Liver (tissue), 8 donors: ENCODE measurements at regions not wholly inside any gene's neighbourhood (a gene's known extent, or its start where the extent isn't known, plus 50 kb on each side); places are given as distances from the start of the nearest gene placed in this dataset.

Experiments
- DNase-seq: peaks from one replicate; pipeline ENCODE4 v3.0.0-alpha.2; 2017; ENCODE audit warnings: low spot score
- H3K27ac ChIP-seq, 2 donors: one replicate each; pipeline ENCODE4 v1.7.0; 2013; ENCODE audit warnings: inconsistent platforms in 2 of 2, low read length in 2 of 2, control low read depth in 1 of 2, low read depth in 1 of 2, mild to moderate bottlenecking in 1 of 2
- H3K27me3 ChIP-seq, 4 donors: one replicate each; pipeline versions ENCODE4 v1.6.1 to v1.7.0; 2013; ENCODE audit warnings: low read length in 3 of 4, inconsistent platforms in 1 of 4, mild to moderate bottlenecking in 1 of 4, moderate library complexity in 1 of 4; ENCODE audit not compliant: control insufficient read depth in 4 of 4, insufficient read depth in 4 of 4
- H3K36me3 ChIP-seq, 4 donors: one replicate each; pipeline versions ENCODE4 v1.6.1 to v1.7.0; 2013; ENCODE audit warnings: low read length in 3 of 4, mild to moderate bottlenecking in 3 of 4, low read depth in 1 of 4, moderate library complexity in 1 of 4; ENCODE audit not compliant: control insufficient read depth in 4 of 4, insufficient read depth in 3 of 4
- H3K4me1 ChIP-seq, 4 donors: one replicate each; pipeline versions ENCODE4 v1.6.1 to v1.7.0; 2013; ENCODE audit warnings: low read length in 3 of 4, mild to moderate bottlenecking in 3 of 4, moderate library complexity in 1 of 4; ENCODE audit not compliant: control insufficient read depth in 4 of 4, insufficient read depth in 4 of 4
- H3K4me3 ChIP-seq, 3 donors: one replicate each; pipeline versions ENCODE4 v1.6.1 to v1.7.0; 2013; ENCODE audit warnings: low read length in 3 of 3, control low read depth in 1 of 3, low read depth in 1 of 3, mild to moderate bottlenecking in 1 of 3
- H3K9ac ChIP-seq, 2 donors: one replicate each; pipeline ENCODE4 v1.7.0; 2013; ENCODE audit warnings: low read length in 2 of 2, mild to moderate bottlenecking in 2 of 2, moderate library complexity in 2 of 2, control low read depth in 1 of 2, low read depth in 1 of 2
- H3K9me3 ChIP-seq, 4 donors: one replicate each; pipeline versions ENCODE4 v1.6.1 to v1.7.0; 2013; ENCODE audit warnings: low read length in 3 of 4; ENCODE audit not compliant: control insufficient read depth in 4 of 4
- ATF3 ChIP-seq: IDR thresholded peaks from 2 replicates; pipeline ENCODE4 v1.6.1; 2016; ENCODE audit warnings: antibody characterized with exemption
- CTCF ChIP-seq: fragments of 150-350 bp; IDR thresholded peaks from 2 replicates; pipeline ENCODE4 v1.5.1; 2017; ENCODE audit warnings: improper control_type of control experiment, low read depth, low read length; ENCODE audit not compliant: missing input control
- EGR1 ChIP-seq, 2 donors: IDR thresholded peaks; 2 replicates each; pipeline ENCODE4 v1.6.1; 2016 to 2018; ENCODE audit warnings: antibody characterized with exemption in 2 of 2, low read depth in 2 of 2
- FOXA1 ChIP-seq: IDR thresholded peaks from 2 replicates; pipeline ENCODE4 v1.6.1; 2016; ENCODE audit warnings: antibody characterized with exemption
- FOXA2 ChIP-seq: IDR thresholded peaks from 2 replicates; pipeline ENCODE4 v1.6.1; 2016; ENCODE audit warnings: antibody characterized with exemption
- GABPA ChIP-seq, 2 donors: IDR thresholded peaks in 1 of 2; conservative IDR thresholded peaks in 1 of 2; 2 replicates each; pipeline ENCODE4 v1.6.1; 2016; ENCODE audit warnings: antibody characterized with exemption in 2 of 2, mild to moderate bottlenecking in 1 of 2, moderate library complexity in 1 of 2
- HNF4A ChIP-seq, 2 donors: conservative IDR thresholded peaks; 2 replicates each; pipeline ENCODE4 v1.6.1; 2016; ENCODE audit warnings: antibody characterized with exemption in 2 of 2, mild to moderate bottlenecking in 2 of 2
- HNF4G ChIP-seq: IDR thresholded peaks from 2 replicates; pipeline ENCODE4 v1.6.1; 2016; ENCODE audit warnings: antibody characterized with exemption
- JUND ChIP-seq, 2 donors: IDR thresholded peaks; 2 replicates each; pipeline ENCODE4 v1.6.1; 2016; ENCODE audit warnings: antibody characterized with exemption in 2 of 2
- MAX ChIP-seq: IDR thresholded peaks from 2 replicates; pipeline ENCODE4 v1.6.1; 2016; ENCODE audit warnings: antibody characterized with exemption
- NR2F2 ChIP-seq: IDR thresholded peaks from 2 replicates; pipeline ENCODE4 v1.6.1; 2016; ENCODE audit warnings: antibody characterized with exemption
- RAD21 ChIP-seq, 2 donors: IDR thresholded peaks; 2 replicates each; pipeline ENCODE4 v1.6.1; 2016; ENCODE audit warnings: antibody characterized with exemption in 2 of 2, mild to moderate bottlenecking in 2 of 2
- REST ChIP-seq: IDR thresholded peaks from 2 replicates; pipeline ENCODE4 v1.6.1; 2016; ENCODE audit warnings: antibody characterized with exemption, mild to moderate bottlenecking
- RXRA ChIP-seq, 2 donors: IDR thresholded peaks; 2 replicates each; pipeline ENCODE4 v1.6.1; 2017 to 2018; ENCODE audit warnings: antibody characterized with exemption in 2 of 2, mild to moderate bottlenecking in 1 of 2
- SP1 ChIP-seq: IDR thresholded peaks from 2 replicates; pipeline ENCODE4 v1.6.1; 2018; ENCODE audit warnings: antibody characterized with exemption, mild to moderate bottlenecking
- TAF1 ChIP-seq: conservative IDR thresholded peaks from 2 replicates; pipeline ENCODE4 v1.6.1; 2016; ENCODE audit warnings: antibody characterized with exemption, mild to moderate bottlenecking
- YY1 ChIP-seq: IDR thresholded peaks from 2 replicates; pipeline ENCODE4 v1.6.1; 2016; ENCODE audit warnings: antibody characterized with exemption, mild to moderate bottlenecking
- WGBS: extraction: QIAGEN DNeasy Blood & Tissue Kit; methylation state at CpG from one replicate; pipeline ENCODE4 v1.1.7; 2013; 5-methylcytosine and 5-hydroxymethylcytosine counted together
- donor health status: healthy.
- donor health status: healthy.
- donor health status: healthy.
- donor health status: healthy.
- donor health status: healthy.

GRCh38 chr15:31261266-31262142, 65.1 kb upstream of the KLF13 start (continued):
- TF ChIP-seq CTCF = no peak
- no peak for TF ChIP-seq SP1

GRCh38 chr15:31262143-31262530, 64.5 kb upstream of the KLF13 start:
- no peaks in the 10 kb centered on the region for H3K36me3 ChIP-seq
- H3K27me3 ChIP-seq = no peaks in the 10 kb centered on the region
- no peaks in the 10 kb centered on the region for H3K9me3 ChIP-seq
- WGBS = 91% methylated on average over 4 of the region's 4 CpGs
- no peak overlapping the region for H3K27ac ChIP-seq
- H3K9ac ChIP-seq = no peak overlapping the region
- H3K4me3 ChIP-seq = no peak overlapping the region
- H3K4me1 ChIP-seq = peaks cover 27 to 37% (median 31%) of the 10 kb centered on the region in 4 donors
- TF ChIP-seq TAF1 (no peak), HNF4G (no peak), CTCF (no peak), JUND (IDR thresholded peaks at IDR 0.05) (no peak), GABPA (IDR thresholded peaks at IDR 0.05 in 1 of 2, conservative IDR thresholded peaks at IDR 0.05 in 1 of 2) (no peak), RXRA (IDR thresholded peaks at IDR 0.05) (no peak), EGR1 (IDR thresholded peaks at IDR 0.05; ENCODE audit: low read depth in 2 of 2) (no peak), REST (no peak), MAX (no peak), RAD21 (IDR thresholded peaks at IDR 0.05) (no peak), YY1 (no peak), FOXA1 (no peak), FOXA2 (no peak), NR2F2 (no peak), ATF3 (no peak), HNF4A (conservative IDR thresholded peaks at IDR 0.05) (no peak)
- DNase-seq = no peak
